ENCODE measurements at regions not wholly inside any gene's neighbourhood (a gene's known extent, or its start where the extent isn't known, plus 50 kb on each side); places are given as distances from the start of the nearest gene placed in this dataset.

DNA sequence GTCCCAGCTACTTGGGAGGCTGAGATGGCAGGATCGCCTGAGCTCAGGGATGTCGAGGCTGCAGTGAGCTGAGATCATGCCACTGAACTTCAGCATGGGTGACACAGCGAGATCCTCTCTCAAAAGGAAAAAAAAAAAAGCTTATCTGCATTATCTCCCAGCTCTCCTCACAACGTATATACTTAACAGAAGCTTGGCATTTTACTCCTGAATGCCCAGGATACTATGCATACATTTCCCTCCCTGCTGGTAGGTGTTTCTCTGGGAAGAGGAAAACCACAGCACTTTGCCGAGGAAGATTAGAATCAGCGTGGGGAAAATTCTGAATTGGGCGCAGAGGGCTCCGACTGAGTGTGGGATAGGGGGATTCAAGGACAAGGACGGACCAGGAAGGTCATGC is 800.6 kb downstream of the DHX35 start:
- TF ChIP-seq, protein P1, sequence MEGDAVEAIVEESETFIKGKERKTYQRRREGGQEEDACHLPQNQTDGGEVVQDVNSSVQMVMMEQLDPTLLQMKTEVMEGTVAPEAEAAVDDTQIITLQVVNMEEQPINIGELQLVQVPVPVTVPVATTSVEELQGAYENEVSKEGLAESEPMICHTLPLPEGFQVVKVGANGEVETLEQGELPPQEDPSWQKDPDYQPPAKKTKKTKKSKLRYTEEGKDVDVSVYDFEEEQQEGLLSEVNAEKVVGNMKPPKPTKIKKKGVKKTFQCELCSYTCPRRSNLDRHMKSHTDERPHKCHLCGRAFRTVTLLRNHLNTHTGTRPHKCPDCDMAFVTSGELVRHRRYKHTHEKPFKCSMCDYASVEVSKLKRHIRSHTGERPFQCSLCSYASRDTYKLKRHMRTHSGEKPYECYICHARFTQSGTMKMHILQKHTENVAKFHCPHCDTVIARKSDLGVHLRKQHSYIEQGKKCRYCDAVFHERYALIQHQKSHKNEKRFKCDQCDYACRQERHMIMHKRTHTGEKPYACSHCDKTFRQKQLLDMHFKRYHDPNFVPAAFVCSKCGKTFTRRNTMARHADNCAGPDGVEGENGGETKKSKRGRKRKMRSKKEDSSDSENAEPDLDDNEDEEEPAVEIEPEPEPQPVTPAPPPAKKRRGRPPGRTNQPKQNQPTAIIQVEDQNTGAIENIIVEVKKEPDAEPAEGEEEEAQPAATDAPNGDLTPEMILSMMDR (IDR thresholded peaks at IDR 0.05; ENCODE audit: control extremely low read depth in 1 of 3, insufficient read depth in 1 of 3, low read depth in 1 of 3, low read length in 3 of 3), result no peak
- no peak for TF ChIP-seq TEAD4 (IDR thresholded peaks at IDR 0.05; ENCODE audit: low read depth, low read length)
